ENCODE measurements at regions not wholly inside any gene's neighbourhood (a gene's known extent, or its start where the extent isn't known, plus 50 kb on each side); places are given as distances from the start of the nearest gene placed in this dataset.

DNA sequence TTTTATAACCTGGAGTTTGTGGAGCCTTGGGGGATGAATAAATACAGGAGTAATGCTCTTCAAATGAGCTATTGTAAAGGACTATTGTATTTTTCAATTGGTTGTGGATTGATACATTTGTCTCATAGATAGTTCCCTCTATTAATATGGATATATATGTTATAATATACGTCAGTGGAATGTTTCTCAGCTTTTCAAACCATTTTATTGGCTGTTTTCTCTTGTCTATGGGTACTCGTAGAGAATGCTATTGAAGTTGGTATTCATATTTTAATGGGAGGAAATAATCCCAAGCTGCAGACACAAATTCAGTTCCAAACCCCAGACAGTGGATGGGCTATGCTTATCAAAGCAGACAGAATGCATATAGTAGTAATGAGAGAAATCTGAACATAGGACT lies 181.8 kb upstream of the DAB2 start:
- CTCF ChIA-PET, result no interaction called here
- DNase-seq (ENCODE audit: low spot score), result no peak

DNA sequence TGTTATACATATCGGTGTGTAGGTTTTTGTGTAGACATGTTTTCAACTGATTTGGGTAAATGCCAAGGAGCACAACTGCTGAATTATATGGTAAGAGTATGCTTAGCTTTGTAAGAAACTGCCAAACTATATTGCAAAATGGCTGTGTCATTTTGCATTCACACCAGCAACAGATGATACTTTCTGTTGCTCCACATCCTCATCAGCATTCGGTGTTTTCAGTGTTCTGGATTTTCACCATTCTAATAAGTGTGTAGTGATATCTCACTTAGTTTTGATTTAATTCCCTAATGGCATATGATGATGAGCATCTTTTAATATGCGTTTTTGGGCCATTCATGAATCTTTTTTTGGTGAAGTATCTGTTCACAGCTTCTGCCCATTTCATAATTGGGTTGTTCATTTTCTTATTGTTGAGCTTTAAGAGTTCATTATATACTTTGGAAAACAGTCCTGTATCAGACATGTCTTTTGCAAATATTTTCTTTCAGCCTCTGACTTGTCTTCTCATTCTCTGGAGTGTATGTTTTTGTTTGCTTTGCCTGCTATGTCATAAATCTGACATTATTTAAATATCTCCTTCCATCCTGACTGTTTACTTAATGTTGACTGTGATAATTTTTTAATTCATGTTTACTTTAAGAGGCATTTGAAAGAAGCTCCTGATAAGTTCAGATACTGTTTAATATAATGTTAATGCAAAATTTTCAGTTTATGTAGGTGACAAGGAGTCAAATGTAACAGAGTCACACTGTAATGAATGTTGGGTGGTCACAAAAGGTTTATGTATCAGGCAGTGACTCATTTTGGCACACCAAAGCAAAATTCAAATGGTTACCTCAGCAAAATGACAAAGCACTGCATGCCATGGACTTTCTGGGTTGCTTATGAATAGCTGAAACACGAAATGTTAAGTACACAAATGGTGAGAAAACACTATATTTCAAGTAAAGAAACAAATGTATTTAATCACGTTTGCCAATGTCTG lies 181.1 kb upstream of the DAB2 start:
- no peak overlapping the region for H3K4me3 ChIP-seq (ENCODE audit: low read depth, low read length, poor library complexity, severe bottlenecking)
- no peaks in the 10 kb centered on the region for H3K36me3 ChIP-seq (ENCODE audit: insufficient read depth, low read length, poor library complexity, severe bottlenecking)
- no TSS peak for BruUV-seq (replicated peaks)
- DNase-seq (ENCODE audit: low spot score), result no peak
- H3K4me1 ChIP-seq (ENCODE audit: insufficient read depth, low read length, poor library complexity, severe bottlenecking), result no peaks in the 10 kb centered on the region
- intact Hi-C loops (cut with micrococcal nuclease; ENCODE audit: unreplicated experiment), result no loop called here
- POLR2A ChIA-PET (ENCODE audit: low non-redundant PET), result no interaction called here
- no peak overlapping the region for H3K27ac ChIP-seq (ENCODE audit: low read depth, low read length, poor library complexity, severe bottlenecking)
- TF ChIP-seq EZH2 (IDR thresholded peaks at IDR 0.05; ENCODE audit: borderline replicate concordance, low read depth, low read length, poor library complexity, severe bottlenecking), result no peak
- TF ChIP-seq, protein P1, sequence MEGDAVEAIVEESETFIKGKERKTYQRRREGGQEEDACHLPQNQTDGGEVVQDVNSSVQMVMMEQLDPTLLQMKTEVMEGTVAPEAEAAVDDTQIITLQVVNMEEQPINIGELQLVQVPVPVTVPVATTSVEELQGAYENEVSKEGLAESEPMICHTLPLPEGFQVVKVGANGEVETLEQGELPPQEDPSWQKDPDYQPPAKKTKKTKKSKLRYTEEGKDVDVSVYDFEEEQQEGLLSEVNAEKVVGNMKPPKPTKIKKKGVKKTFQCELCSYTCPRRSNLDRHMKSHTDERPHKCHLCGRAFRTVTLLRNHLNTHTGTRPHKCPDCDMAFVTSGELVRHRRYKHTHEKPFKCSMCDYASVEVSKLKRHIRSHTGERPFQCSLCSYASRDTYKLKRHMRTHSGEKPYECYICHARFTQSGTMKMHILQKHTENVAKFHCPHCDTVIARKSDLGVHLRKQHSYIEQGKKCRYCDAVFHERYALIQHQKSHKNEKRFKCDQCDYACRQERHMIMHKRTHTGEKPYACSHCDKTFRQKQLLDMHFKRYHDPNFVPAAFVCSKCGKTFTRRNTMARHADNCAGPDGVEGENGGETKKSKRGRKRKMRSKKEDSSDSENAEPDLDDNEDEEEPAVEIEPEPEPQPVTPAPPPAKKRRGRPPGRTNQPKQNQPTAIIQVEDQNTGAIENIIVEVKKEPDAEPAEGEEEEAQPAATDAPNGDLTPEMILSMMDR (conservative IDR thresholded peaks at IDR 0.05; ENCODE audit: low read depth, low read length), result no peak
- CTCF ChIA-PET, result no interaction called here
- H3K27me3 ChIP-seq (replicated peaks; ENCODE audit: insufficient read depth, low read depth, low read length, poor library complexity), result no peaks in the 10 kb centered on the region
- no peaks in the 10 kb centered on the region for H3K9me3 ChIP-seq (ENCODE audit: low read depth, low read length, poor library complexity, severe bottlenecking)

More for the DNA sequence above, 181.8 kb upstream of the DAB2 start:
- TF ChIP-seq EZH2 (IDR thresholded peaks at IDR 0.05; ENCODE audit: borderline replicate concordance, low read depth, low read length, poor library complexity, severe bottlenecking), result no peak
- TF ChIP-seq, protein P1 (conservative IDR thresholded peaks at IDR 0.05; ENCODE audit: low read depth, low read length), result no peak
- Histone ChIP-seq H3K4me3 (ENCODE audit: low read depth, low read length, poor library complexity, severe bottlenecking) (no peak overlapping the region), H3K36me3 (ENCODE audit: insufficient read depth, low read length, poor library complexity, severe bottlenecking) (no peaks in the 10 kb centered on the region), H3K27me3 (replicated peaks; ENCODE audit: insufficient read depth, low read depth, low read length, poor library complexity) (no peaks in the 10 kb centered on the region), H3K9me3 (ENCODE audit: low read depth, low read length, poor library complexity, severe bottlenecking) (no peaks in the 10 kb centered on the region), H3K4me1 (ENCODE audit: insufficient read depth, low read length, poor library complexity, severe bottlenecking) (no peaks in the 10 kb centered on the region), H3K27ac (ENCODE audit: low read depth, low read length, poor library complexity, severe bottlenecking) (no peak overlapping the region)
- POLR2A ChIA-PET (ENCODE audit: low non-redundant PET), result no interaction called here
- intact Hi-C loops (cut with micrococcal nuclease; ENCODE audit: unreplicated experiment), result no loop called here
- no TSS peak for BruUV-seq (replicated peaks)

DNA sequence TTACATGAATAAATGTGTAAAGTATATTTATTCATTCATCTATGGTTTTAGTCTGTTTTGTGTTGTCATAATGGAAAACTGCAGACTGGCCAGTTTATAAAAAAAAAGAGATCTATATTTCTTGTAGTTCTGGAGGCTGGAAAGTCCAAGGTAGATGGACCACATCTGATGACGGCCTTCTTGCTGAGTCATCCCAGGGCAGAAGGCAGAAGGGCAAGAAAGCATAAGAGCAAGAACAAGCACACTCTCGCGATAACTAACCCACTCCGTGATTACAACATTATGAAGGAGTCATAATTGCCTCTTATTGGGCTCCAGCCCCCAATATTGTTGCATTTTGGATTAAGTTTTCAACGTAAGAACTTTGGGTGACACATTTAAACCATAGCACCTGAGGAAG lies 180.4 kb upstream of the DAB2 start:
- Histone ChIP-seq H3K4me3 (ENCODE audit: low read depth, low read length, poor library complexity, severe bottlenecking) (no peak overlapping the region), H3K27me3 (replicated peaks; ENCODE audit: insufficient read depth, low read depth, low read length, poor library complexity) (no peaks in the 10 kb centered on the region), H3K9me3 (ENCODE audit: low read depth, low read length, poor library complexity, severe bottlenecking) (no peaks in the 10 kb centered on the region), H3K4me1 (ENCODE audit: insufficient read depth, low read length, poor library complexity, severe bottlenecking) (no peaks in the 10 kb centered on the region), H3K27ac (ENCODE audit: low read depth, low read length, poor library complexity, severe bottlenecking) (no peak overlapping the region), H3K36me3 (ENCODE audit: insufficient read depth, low read length, poor library complexity, severe bottlenecking) (no peaks in the 10 kb centered on the region)
- ChIA-PET CTCF (no interaction called here), POLR2A (ENCODE audit: low non-redundant PET) (no interaction called here)
- TF ChIP-seq, protein P1 (conservative IDR thresholded peaks at IDR 0.05; ENCODE audit: low read depth, low read length), result no peak
- no peak for TF ChIP-seq EZH2 (IDR thresholded peaks at IDR 0.05; ENCODE audit: borderline replicate concordance, low read depth, low read length, poor library complexity, severe bottlenecking)
- DNase-seq (ENCODE audit: low spot score), result no peak
- no TSS peak for BruUV-seq (replicated peaks)
- intact Hi-C loops (cut with micrococcal nuclease; ENCODE audit: unreplicated experiment), result no loop called here

Measured in A673 (cell line).